Dendritic cell treated with granulocyte-macrophage colony-stimulating factor and Interleukin-4, amounts not matched to agents 40 ng/mL and 50 ng/mL, for 4 days (primary cell): ENCODE measurements at regions not wholly inside any gene's neighbourhood (a gene's known extent, or its start where the extent isn't known, plus 50 kb on each side); places are given as distances from the start of the nearest gene placed in this dataset.

Experiments
- H3K27ac Mint-ChIP-seq: one replicate; pipeline ENCODE4 v1.8.0; 2022; ENCODE audit warnings: mild to moderate bottlenecking, mixed read lengths
- H3K27me3 Mint-ChIP-seq: one replicate; pipeline ENCODE4 v1.8.0; 2022; ENCODE audit warnings: mild to moderate bottlenecking, mixed read lengths
- H3K36me3 Mint-ChIP-seq: one replicate; pipeline ENCODE4 v1.8.0; 2022; ENCODE audit warnings: low read depth, mixed read lengths
- H3K4me1 Mint-ChIP-seq: one replicate; pipeline ENCODE4 v1.8.0; 2022; ENCODE audit warnings: low read depth, mixed read lengths
- H3K4me3 Mint-ChIP-seq: one replicate; pipeline ENCODE4 v1.8.0; 2022; ENCODE audit warnings: mild to moderate bottlenecking, moderate library complexity, mixed read lengths
- H3K9me3 Mint-ChIP-seq: one replicate; pipeline ENCODE4 v1.8.0; 2022; ENCODE audit warnings: mixed read lengths
- intact Hi-C: fragments of 100-400 bp; cut with micrococcal nuclease; formaldehyde crosslinking; loops from one replicate; pipeline ENCODE4 v1.15.0; 2022

- intact Hi-C loops = no loop called here
- H3K9me3 Mint-ChIP-seq = no peaks in the 10 kb centered on the region
- peaks cover 23% of the 10 kb centered on the region for H3K4me1 Mint-ChIP-seq
- no peak overlapping the region for H3K4me3 Mint-ChIP-seq
- no peak overlapping the region for H3K27ac Mint-ChIP-seq
- no peaks in the 10 kb centered on the region for H3K27me3 Mint-ChIP-seq
- no peaks in the 10 kb centered on the region for H3K36me3 Mint-ChIP-seq
These were observed 264.7 kb downstream of the ACTL7B start for GRCh38 chr9:108591121-108591520.

GRCh38 chr9:108588246-108588645, 267.5 kb downstream of the ACTL7B start:
- Mint-ChIP-seq H3K27me3 (no peaks in the 10 kb centered on the region), H3K4me1 (peaks cover 29% of the 10 kb centered on the region), H3K4me3 (no peak overlapping the region), H3K36me3 (no peaks in the 10 kb centered on the region), H3K9me3 (no peaks in the 10 kb centered on the region), H3K27ac (no peak overlapping the region)
- intact Hi-C loops = no loop called here

GRCh38 chr9:108586471-108587139, 269.2 kb downstream of the ACTL7B start:
- Mint-ChIP-seq H3K4me3 (no peak overlapping the region), H3K4me1 (peaks cover 44% of the 10 kb centered on the region), H3K9me3 (no peaks in the 10 kb centered on the region), H3K36me3 (no peaks in the 10 kb centered on the region), H3K27me3 (no peaks in the 10 kb centered on the region), H3K27ac (no peak overlapping the region)
- intact Hi-C loops = no loop called here

- Mint-ChIP-seq H3K36me3 (no peaks in the 10 kb centered on the region), H3K4me3 (no peak overlapping the region), H3K9me3 (no peaks in the 10 kb centered on the region), H3K27me3 (no peaks in the 10 kb centered on the region), H3K27ac (no peak overlapping the region), H3K4me1 (peaks cover 52% of the 10 kb centered on the region)
- intact Hi-C loops = no loop called here
These were observed 270.9 kb downstream of the ACTL7B start for GRCh38 chr9:108584860-108585259.

- peaks cover 58% of the 10 kb centered on the region for H3K4me1 Mint-ChIP-seq
- no peak overlapping the region for H3K4me3 Mint-ChIP-seq
- no peak overlapping the region for H3K27ac Mint-ChIP-seq
- no peaks in the 10 kb centered on the region for H3K9me3 Mint-ChIP-seq
- intact Hi-C loops = no loop called here
- no peaks in the 10 kb centered on the region for H3K27me3 Mint-ChIP-seq
- no peaks in the 10 kb centered on the region for H3K36me3 Mint-ChIP-seq
These were observed 273.1 kb downstream of the ACTL7B start for GRCh38 chr9:108582726-108583125.

DNA sequence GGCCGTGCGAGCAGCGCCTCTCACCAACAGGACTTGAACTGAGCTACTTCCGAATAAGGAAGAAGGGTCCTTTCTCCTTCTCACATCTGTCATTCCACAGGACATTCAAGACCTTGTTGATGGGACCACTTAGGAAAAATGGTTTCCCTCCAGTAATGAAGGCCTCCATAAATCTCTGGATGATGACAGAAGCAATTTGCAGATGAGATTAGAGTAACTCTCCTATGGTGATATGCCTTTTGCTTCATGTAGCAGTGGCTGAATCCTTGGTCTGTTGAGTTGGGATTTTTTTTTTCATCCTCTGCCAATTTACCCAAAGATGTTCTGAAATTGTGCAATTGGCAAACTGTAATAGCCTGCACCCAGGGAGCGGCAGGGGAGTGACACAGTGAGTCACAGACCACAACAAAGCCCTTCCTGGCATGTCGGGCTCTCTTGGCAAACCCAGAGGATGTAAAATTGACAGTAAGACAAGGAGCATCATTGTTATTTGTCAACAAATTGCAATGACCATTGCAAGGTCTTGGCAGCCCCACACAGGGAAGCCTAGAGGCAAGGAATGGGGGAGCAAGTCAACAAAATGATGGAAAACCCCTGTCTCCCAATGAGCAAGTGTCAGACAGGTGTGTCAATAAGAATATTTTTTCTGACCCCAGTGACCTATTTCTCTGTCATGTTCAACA, 275.9 kb downstream of the ACTL7B start:
- intact Hi-C loops = no loop called here
- no peaks in the 10 kb centered on the region for H3K9me3 Mint-ChIP-seq
- no peak overlapping the region for H3K4me3 Mint-ChIP-seq
- no peaks in the 10 kb centered on the region for H3K27me3 Mint-ChIP-seq
- H3K36me3 Mint-ChIP-seq = no peaks in the 10 kb centered on the region
- no peak overlapping the region for H3K27ac Mint-ChIP-seq
- H3K4me1 Mint-ChIP-seq = peaks cover 48% of the 10 kb centered on the region

GRCh38 chr9:108575276-108575675, 280.5 kb downstream of the ACTL7B start:
- intact Hi-C loops = no loop called here
- H3K27me3 Mint-ChIP-seq = no peaks in the 10 kb centered on the region
- no peaks in the 10 kb centered on the region for H3K9me3 Mint-ChIP-seq
- no peaks in the 10 kb centered on the region for H3K36me3 Mint-ChIP-seq
- H3K4me3 Mint-ChIP-seq = no peak overlapping the region
- peaks cover 26% of the 10 kb centered on the region for H3K4me1 Mint-ChIP-seq
- H3K27ac Mint-ChIP-seq = no peak overlapping the region

DNA sequence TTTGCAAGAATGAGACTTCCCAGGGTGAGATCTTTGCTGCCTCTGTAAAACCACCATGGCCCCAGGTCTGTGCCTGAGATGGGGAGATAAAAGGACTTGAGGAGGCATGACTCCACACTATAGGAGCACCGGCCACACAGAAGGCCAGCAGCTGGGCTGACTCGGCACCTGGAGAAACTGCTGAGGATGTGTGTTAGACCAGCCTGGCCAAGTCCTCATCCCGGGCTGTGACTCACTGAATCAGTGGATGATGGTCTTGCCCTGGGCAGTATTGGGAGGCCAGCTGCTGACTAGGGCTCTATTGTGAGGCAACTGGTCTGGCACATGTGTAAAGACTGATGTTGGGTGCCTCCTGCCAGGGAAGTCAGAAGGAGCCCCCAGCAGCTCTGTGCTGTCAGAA, 286.2 kb downstream of the ACTL7B start:
- Mint-ChIP-seq H3K9me3 (no peaks in the 10 kb centered on the region), H3K4me1 (peaks cover 5% of the 10 kb centered on the region), H3K36me3 (no peaks in the 10 kb centered on the region), H3K27ac (no peak overlapping the region), H3K27me3 (no peaks in the 10 kb centered on the region), H3K4me3 (no peak overlapping the region)
- intact Hi-C loops = loop anchor here (5.0 kb wide), 4 partner anchors 102 to 1087 kb away; no protein-coding TSS in a partner anchor

DNA sequence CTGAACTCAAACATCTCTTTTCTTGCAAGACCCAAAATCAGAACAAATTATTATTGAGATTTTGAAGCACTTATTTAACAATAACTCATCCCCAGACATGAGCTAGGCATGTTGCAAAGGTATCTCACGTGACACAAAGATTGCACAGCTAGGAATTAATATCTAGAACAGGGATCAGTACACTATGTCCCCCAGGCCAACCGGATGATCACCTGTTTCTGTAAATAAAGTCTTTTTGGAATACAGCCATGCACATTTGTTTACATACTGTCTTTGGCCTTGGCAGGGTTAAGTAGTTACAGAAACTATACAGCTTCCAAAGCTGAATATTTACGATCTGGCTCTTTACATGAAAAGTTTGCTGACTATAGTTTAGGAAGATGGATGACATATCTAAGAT, 287.7 kb downstream of the ACTL7B start:
- Mint-ChIP-seq H3K9me3 (no peaks in the 10 kb centered on the region), H3K4me1 (peaks cover 5% of the 10 kb centered on the region), H3K27me3 (no peaks in the 10 kb centered on the region), H3K27ac (no peak overlapping the region), H3K4me3 (no peak overlapping the region), H3K36me3 (no peaks in the 10 kb centered on the region)
- intact Hi-C loops = loop anchor here (5.0 kb wide), 4 partner anchors 101 to 1086 kb away; no protein-coding TSS in a partner anchor

- intact Hi-C loops = loop anchor here (5.0 kb wide), 4 partner anchors 100 to 1085 kb away; no protein-coding TSS in a partner anchor
- H3K4me3 Mint-ChIP-seq = no peak overlapping the region
- H3K27me3 Mint-ChIP-seq = no peaks in the 10 kb centered on the region
- H3K27ac Mint-ChIP-seq = no peak overlapping the region
- H3K4me1 Mint-ChIP-seq = peaks cover 5% of the 10 kb centered on the region
- no peaks in the 10 kb centered on the region for H3K9me3 Mint-ChIP-seq
- no peaks in the 10 kb centered on the region for H3K36me3 Mint-ChIP-seq
These were observed 288.2 kb downstream of the ACTL7B start for GRCh38 chr9:108567571-108567970.

DNA sequence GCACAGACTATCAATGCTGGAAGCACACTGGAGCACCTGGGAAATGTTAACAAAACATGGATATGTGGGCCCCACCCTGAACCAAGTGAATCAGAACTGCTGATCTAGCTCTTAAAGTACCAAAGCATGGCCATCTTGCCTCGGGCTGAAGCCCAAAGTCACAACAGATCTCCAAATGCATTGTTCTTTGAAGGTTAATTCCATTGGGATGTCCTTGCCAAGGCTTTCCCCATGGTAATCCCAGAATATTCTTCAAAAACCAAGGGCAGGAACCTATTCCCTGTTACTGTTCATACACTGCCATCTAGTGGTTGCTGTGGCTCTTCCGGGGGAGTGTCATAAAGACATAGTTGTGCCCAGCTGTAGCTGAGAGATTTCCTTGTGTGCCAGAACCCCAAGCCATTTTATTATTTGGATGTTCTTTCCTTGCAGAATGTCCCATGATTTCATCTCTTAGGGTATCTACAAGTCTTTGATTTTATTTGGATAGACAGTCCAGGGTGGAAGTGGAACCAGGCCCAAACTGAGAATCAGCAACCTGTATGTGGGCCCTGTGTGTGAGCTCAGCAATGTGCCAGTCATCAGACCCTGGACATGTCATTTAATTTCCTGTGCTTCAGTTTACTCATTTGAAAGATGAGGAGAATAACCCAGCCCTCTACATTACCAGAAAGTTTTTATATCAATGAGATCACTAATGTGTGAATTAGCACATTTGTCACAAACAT, 290.0 kb downstream of the ACTL7B start:
- peaks cover 5% of the 10 kb centered on the region for H3K4me1 Mint-ChIP-seq
- no peaks in the 10 kb centered on the region for H3K36me3 Mint-ChIP-seq
- no peaks in the 10 kb centered on the region for H3K27me3 Mint-ChIP-seq
- H3K9me3 Mint-ChIP-seq = no peaks in the 10 kb centered on the region
- no peak overlapping the region for H3K27ac Mint-ChIP-seq
- no peak overlapping the region for H3K4me3 Mint-ChIP-seq
- intact Hi-C loops = loop anchor here (1.0 to 5.0 kb wide), 6 partner anchors 99 to 1143 kb away; no protein-coding TSS in a partner anchor

DNA sequence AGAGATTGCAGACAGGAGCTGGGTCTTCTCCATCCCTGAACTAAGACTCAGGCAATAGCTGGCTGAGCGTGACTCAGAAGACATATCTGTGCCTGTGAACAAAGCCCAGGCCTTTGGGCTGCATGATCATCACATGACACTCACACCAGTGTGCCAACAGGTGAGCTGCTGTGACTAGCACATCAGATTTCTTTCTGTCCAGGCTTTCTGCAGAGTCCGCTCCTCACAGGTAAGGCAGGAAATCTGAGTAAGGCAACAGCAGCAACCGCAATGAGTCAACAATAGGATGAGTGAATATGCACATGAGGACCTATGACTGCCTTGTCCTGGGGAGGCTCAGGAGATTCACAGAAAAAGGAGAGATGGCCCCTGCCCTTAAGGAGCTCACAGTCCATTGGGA, 293.6 kb downstream of the ACTL7B start:
- H3K27me3 Mint-ChIP-seq = peaks cover 3% of the 10 kb centered on the region
- intact Hi-C loops = no loop called here
- H3K9me3 Mint-ChIP-seq = no peaks in the 10 kb centered on the region
- H3K27ac Mint-ChIP-seq = no peak overlapping the region
- H3K4me3 Mint-ChIP-seq = no peak overlapping the region
- H3K4me1 Mint-ChIP-seq = no peaks in the 10 kb centered on the region
- H3K36me3 Mint-ChIP-seq = no peaks in the 10 kb centered on the region

GRCh38 chr9:108559432-108559831, 296.4 kb downstream of the ACTL7B start:
- peaks cover 3% of the 10 kb centered on the region for H3K27me3 Mint-ChIP-seq
- intact Hi-C loops = no loop called here
- H3K9me3 Mint-ChIP-seq = no peaks in the 10 kb centered on the region
- H3K4me3 Mint-ChIP-seq = no peak overlapping the region
- H3K36me3 Mint-ChIP-seq = no peaks in the 10 kb centered on the region
- no peaks in the 10 kb centered on the region for H3K4me1 Mint-ChIP-seq
- no peak overlapping the region for H3K27ac Mint-ChIP-seq

- H3K4me3 Mint-ChIP-seq = no peak overlapping the region
- H3K27me3 Mint-ChIP-seq = peaks cover 3% of the 10 kb centered on the region
- peaks cover 11% of the 10 kb centered on the region for H3K4me1 Mint-ChIP-seq
- no peaks in the 10 kb centered on the region for H3K36me3 Mint-ChIP-seq
- no peak overlapping the region for H3K27ac Mint-ChIP-seq
- no peaks in the 10 kb centered on the region for H3K9me3 Mint-ChIP-seq
- intact Hi-C loops = no loop called here
These were observed 301.0 kb downstream of the ACTL7B start for GRCh38 chr9:108554831-108555230.
